GM12878 (cell line): ENCODE measurements at regions not wholly inside any gene's neighbourhood (a gene's known extent, or its start where the extent isn't known, plus 50 kb on each side); places are given as distances from the start of the nearest gene placed in this dataset.

ENCODE experiments used
- BRCA1 ChIP-seq: IDR thresholded peaks from 2 replicates; pipeline ENCODE4 v1.6.1; 2011; ENCODE audit warnings: low read depth, low read length, improper control_type of control experiment
- CTCF ChIP-seq, 3 experiments: IDR thresholded peaks in 2 of 3; conservative IDR thresholded peaks in 1 of 3; 2 replicates each; pipeline ENCODE4 v1.5.1; 2011; ENCODE audit warnings: low read depth in 3 of 3, low read length in 3 of 3, mild to moderate bottlenecking in 3 of 3, control low read depth in 2 of 3, moderate library complexity in 2 of 3, inconsistent platforms in 1 of 3, mixed read lengths in 1 of 3; ENCODE audit not compliant: control insufficient read depth in 2 of 3, insufficient read depth in 1 of 3; ENCODE audit errors: extremely low read depth in 1 of 3
- HDGF ChIP-seq: fragments of 450-650 bp; IDR thresholded peaks from 2 replicates; pipeline ENCODE4 v1.6.1; 2016; ENCODE audit warnings: antibody characterized with exemption
- MXI1 ChIP-seq: fragments of 150-350 bp; IDR thresholded peaks from 2 replicates; pipeline ENCODE4 v1.6.1; 2011; ENCODE audit warnings: low read depth, mild to moderate bottlenecking, inconsistent platforms, low read length, improper control_type of control experiment
- MYC ChIP-seq: IDR thresholded peaks from 2 replicates; pipeline ENCODE4 v1.6.1; 2011; ENCODE audit warnings: mild to moderate bottlenecking, low read length, moderate library complexity, inconsistent platforms; ENCODE audit not compliant: insufficient read depth, insufficient replicate concordance, insufficient read length, severe bottlenecking
- NRF1 ChIP-seq: conservative IDR thresholded peaks from 2 replicates; pipeline ENCODE4 v1.6.1; 2011; ENCODE audit warnings: mild to moderate bottlenecking, low read depth, low read length, improper control_type of control experiment
- POLR2AphosphoS5 ChIP-seq: IDR thresholded peaks from 2 replicates; pipeline ENCODE4 v1.6.1; 2011; ENCODE audit warnings: mild to moderate bottlenecking, low read length, inconsistent platforms
- REST ChIP-seq: IDR thresholded peaks from 2 replicates; pipeline ENCODE4 v1.6.1; 2012; ENCODE audit warnings: mild to moderate bottlenecking, low read depth, low read length
- STAT3 ChIP-seq: IDR thresholded peaks from 2 replicates; pipeline ENCODE4 v1.6.1; 2011; ENCODE audit warnings: low read depth, low read length, improper control_type of control experiment
- TAF1 ChIP-seq: IDR thresholded peaks from 2 replicates; pipeline ENCODE4 v1.6.1; 2011; ENCODE audit warnings: mild to moderate bottlenecking, low read depth, low read length, borderline replicate concordance
- ZBTB33 ChIP-seq: fragments of 450-650 bp; IDR thresholded peaks from 2 replicates; pipeline ENCODE4 v1.6.1; 2017; ENCODE audit warnings: mild to moderate bottlenecking
- ZNF274 ChIP-seq: IDR thresholded peaks from one replicate; pipeline ENCODE4 v1.8.0; 2011; ENCODE audit not compliant: insufficient read length, insufficient read depth

GRCh38 chr12:62190689-62191490 is 69.3 kb upstream of the USP15 start:
- TF ChIP-seq CTCF (IDR thresholded peaks at IDR 0.05 in 2 of 3, conservative IDR thresholded peaks at IDR 0.05 in 1 of 3; ENCODE audit: control insufficient read depth in 2 of 3, extremely low read depth in 1 of 3, insufficient read depth in 1 of 3, low read depth in 3 of 3, low read length in 3 of 3) (no peak), POLR2AphosphoS5 (no peak), MXI1 (no peak), ZNF274 (no peak), NRF1 (no peak), MYC (no peak), BRCA1 (no peak), REST (no peak), STAT3 (no peak), TAF1 (no peak), ZBTB33 (no peak), HDGF (no peak)
